ENCODE measurements at regions not wholly inside any gene's neighbourhood (a gene's known extent, or its start where the extent isn't known, plus 50 kb on each side); places are given as distances from the start of the nearest gene placed in this dataset.

- no peak overlapping the region for H2AFZ ChIP-seq (ENCODE audit: low read length)
Measured at GRCh38 chr9:81227507-81228245, 461.7 kb downstream of the TLE1 start.

DNA sequence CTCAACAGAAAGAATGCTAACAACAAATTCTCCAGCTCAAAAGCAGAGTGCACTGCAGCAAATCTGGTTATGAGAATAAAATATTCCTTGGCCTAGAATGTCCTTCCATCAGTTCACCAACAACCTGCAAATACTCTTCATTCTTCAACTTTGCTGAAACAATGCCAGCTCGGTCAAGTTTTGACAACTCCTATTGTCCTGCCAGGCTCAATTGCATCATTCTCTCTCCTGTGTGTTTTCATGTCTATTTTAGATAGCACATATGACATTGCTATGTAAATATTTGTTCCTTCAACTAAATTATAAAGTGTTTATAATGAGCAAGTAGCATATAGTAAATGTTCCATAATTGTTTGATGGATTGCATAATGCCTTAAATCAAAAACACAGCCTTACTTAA, 463.8 kb downstream of the TLE1 start:
- no peaks in the 10 kb centered on the region for H3F3A ChIP-seq (ENCODE audit: low read depth)
- H3K9me3 ChIP-seq (ENCODE audit: insufficient read depth, low read depth, low read length), result no peaks in the 10 kb centered on the region
- H3K9ac ChIP-seq (ENCODE audit: low read depth, low read length, poor library complexity, severe bottlenecking), result no peak overlapping the region
- H3K36me3 ChIP-seq (ENCODE audit: insufficient read depth, low read length), result no peaks in the 10 kb centered on the region
- no peak overlapping the region for H3K4me2 ChIP-seq (ENCODE audit: low read depth, low read length, poor library complexity, severe bottlenecking)
- no peaks in the 10 kb centered on the region for H4K20me1 ChIP-seq (ENCODE audit: insufficient read depth, low read length, poor library complexity, severe bottlenecking)
- no peak overlapping the region for H2AFZ ChIP-seq (ENCODE audit: low read length)
- TF ChIP-seq, protein P1, sequence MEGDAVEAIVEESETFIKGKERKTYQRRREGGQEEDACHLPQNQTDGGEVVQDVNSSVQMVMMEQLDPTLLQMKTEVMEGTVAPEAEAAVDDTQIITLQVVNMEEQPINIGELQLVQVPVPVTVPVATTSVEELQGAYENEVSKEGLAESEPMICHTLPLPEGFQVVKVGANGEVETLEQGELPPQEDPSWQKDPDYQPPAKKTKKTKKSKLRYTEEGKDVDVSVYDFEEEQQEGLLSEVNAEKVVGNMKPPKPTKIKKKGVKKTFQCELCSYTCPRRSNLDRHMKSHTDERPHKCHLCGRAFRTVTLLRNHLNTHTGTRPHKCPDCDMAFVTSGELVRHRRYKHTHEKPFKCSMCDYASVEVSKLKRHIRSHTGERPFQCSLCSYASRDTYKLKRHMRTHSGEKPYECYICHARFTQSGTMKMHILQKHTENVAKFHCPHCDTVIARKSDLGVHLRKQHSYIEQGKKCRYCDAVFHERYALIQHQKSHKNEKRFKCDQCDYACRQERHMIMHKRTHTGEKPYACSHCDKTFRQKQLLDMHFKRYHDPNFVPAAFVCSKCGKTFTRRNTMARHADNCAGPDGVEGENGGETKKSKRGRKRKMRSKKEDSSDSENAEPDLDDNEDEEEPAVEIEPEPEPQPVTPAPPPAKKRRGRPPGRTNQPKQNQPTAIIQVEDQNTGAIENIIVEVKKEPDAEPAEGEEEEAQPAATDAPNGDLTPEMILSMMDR (conservative IDR thresholded peaks at IDR 0.05; ENCODE audit: low read length), result no peak
- no peak for TF ChIP-seq EZH2phosphoT487 (IDR thresholded peaks at IDR 0.05; ENCODE audit: borderline replicate concordance)
- H3K9me2 ChIP-seq (replicated peaks; ENCODE audit: low read depth, low read length), result no peaks in the 10 kb centered on the region
- H3K27me3 ChIP-seq (ENCODE audit: insufficient read depth, low read length, poor library complexity, severe bottlenecking), result peaks cover 7% of the 10 kb centered on the region
- H3K4me3 ChIP-seq (ENCODE audit: low read length, poor library complexity, severe bottlenecking), result no peak overlapping the region
- H3K79me2 ChIP-seq (ENCODE audit: insufficient read depth, low read length), result no peaks in the 10 kb centered on the region
- no peaks in the 10 kb centered on the region for H3K4me1 ChIP-seq (ENCODE audit: insufficient read depth, low read length, poor library complexity, severe bottlenecking)

More at GRCh38 chr9:81227507-81228245, 461.7 kb downstream of the TLE1 start:
- no peaks in the 10 kb centered on the region for H3K4me1 ChIP-seq (ENCODE audit: insufficient read depth, low read length, poor library complexity, severe bottlenecking)
- H3K9me2 ChIP-seq (replicated peaks; ENCODE audit: low read depth, low read length), result no peaks in the 10 kb centered on the region
- H3K9me3 ChIP-seq (ENCODE audit: insufficient read depth, low read depth, low read length), result no peaks in the 10 kb centered on the region
- H4K20me1 ChIP-seq (ENCODE audit: insufficient read depth, low read length, poor library complexity, severe bottlenecking), result no peaks in the 10 kb centered on the region
- no peak overlapping the region for H3K4me3 ChIP-seq (ENCODE audit: low read length, poor library complexity, severe bottlenecking)
- no peaks in the 10 kb centered on the region for H3K79me2 ChIP-seq (ENCODE audit: insufficient read depth, low read length)
- H3K4me2 ChIP-seq (ENCODE audit: low read depth, low read length, poor library complexity, severe bottlenecking), result no peak overlapping the region
- H3K9ac ChIP-seq (ENCODE audit: low read depth, low read length, poor library complexity, severe bottlenecking), result no peak overlapping the region
- no peak for TF ChIP-seq EZH2phosphoT487 (IDR thresholded peaks at IDR 0.05; ENCODE audit: borderline replicate concordance)
- TF ChIP-seq, protein P1 (conservative IDR thresholded peaks at IDR 0.05; ENCODE audit: low read length), result no peak
- H3K27me3 ChIP-seq (ENCODE audit: insufficient read depth, low read length, poor library complexity, severe bottlenecking), result peaks cover 11% of the 10 kb centered on the region
- no peaks in the 10 kb centered on the region for H3K36me3 ChIP-seq (ENCODE audit: insufficient read depth, low read length)
- H3F3A ChIP-seq (ENCODE audit: low read depth), result no peaks in the 10 kb centered on the region

DNA sequence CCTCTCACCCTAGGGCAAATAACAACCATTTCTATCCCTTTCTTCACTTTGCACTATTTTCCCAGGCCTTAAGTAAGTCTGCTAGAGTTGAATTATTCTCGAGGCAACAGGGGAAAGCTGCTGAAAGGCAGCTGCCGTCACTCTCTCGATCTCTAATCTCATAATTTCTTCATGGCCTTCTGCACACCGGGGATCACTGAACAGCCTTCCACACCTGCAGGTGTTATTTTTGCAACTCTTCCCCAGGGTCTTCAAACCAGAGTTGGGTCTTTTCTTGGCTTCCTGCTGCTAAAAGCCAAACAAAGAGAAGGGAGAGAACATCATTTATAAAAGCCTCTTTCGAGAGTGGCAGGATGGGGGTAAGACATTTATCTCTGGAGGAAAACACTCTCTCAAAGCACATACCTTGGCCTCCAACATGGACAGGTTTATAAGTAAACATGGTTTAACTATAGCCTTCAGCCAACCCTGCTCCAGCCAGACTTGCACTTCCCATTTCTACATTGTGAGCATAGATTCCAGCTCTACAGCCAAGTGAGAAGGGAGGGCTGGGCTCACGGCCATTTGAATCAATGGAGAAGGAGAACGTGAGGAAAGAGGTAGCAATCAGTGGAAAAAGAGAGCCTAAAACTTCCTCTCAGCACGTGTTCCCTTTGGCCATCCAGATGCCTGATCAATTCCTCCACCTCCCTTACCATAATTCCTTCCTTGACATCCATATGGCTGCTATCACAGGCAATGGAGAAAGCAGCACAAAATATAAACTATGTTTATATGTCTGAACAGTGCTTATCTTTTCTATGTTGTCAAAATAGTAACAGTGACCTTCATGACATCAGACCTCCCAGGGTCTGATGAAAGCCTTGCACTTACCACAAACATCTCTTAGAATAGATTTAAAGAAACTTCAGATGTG, 464.9 kb downstream of the TLE1 start:
- Histone ChIP-seq H3K4me2 (ENCODE audit: low read depth, low read length, poor library complexity, severe bottlenecking) (no peak overlapping the region), H3K9ac (ENCODE audit: low read depth, low read length, poor library complexity, severe bottlenecking) (no peak overlapping the region)

More for the DNA sequence above, 464.9 kb downstream of the TLE1 start:
- Histone ChIP-seq H3K9me3 (ENCODE audit: insufficient read depth, low read depth, low read length) (no peaks in the 10 kb centered on the region), H3K27me3 (ENCODE audit: insufficient read depth, low read length, poor library complexity, severe bottlenecking) (peaks cover 7% of the 10 kb centered on the region), H3K79me2 (ENCODE audit: insufficient read depth, low read length) (no peaks in the 10 kb centered on the region), H3K4me3 (ENCODE audit: low read length, poor library complexity, severe bottlenecking) (no peak overlapping the region), H3F3A (ENCODE audit: low read depth) (no peaks in the 10 kb centered on the region), H2AFZ (ENCODE audit: low read length) (no peak overlapping the region), H3K9me2 (replicated peaks; ENCODE audit: low read depth, low read length) (no peaks in the 10 kb centered on the region), H3K4me1 (ENCODE audit: insufficient read depth, low read length, poor library complexity, severe bottlenecking) (no peaks in the 10 kb centered on the region), H3K36me3 (ENCODE audit: insufficient read depth, low read length) (no peaks in the 10 kb centered on the region), H4K20me1 (ENCODE audit: insufficient read depth, low read length, poor library complexity, severe bottlenecking) (no peaks in the 10 kb centered on the region)
- no peak for TF ChIP-seq EZH2phosphoT487 (IDR thresholded peaks at IDR 0.05; ENCODE audit: borderline replicate concordance)
- TF ChIP-seq, protein P1 (conservative IDR thresholded peaks at IDR 0.05; ENCODE audit: low read length), result no peak

All from Loucy (cell line).